Retinal pigment epithelial cell (primary cell): ENCODE measurements at regions not wholly inside any gene's neighbourhood (a gene's known extent, or its start where the extent isn't known, plus 50 kb on each side); places are given as distances from the start of the nearest gene placed in this dataset.

ENCODE experiments used
- DNase-seq: peaks from one replicate; pipeline ENCODE4 v3.0.0-alpha.2; 2010; ENCODE audit warnings: low read depth
- H3K4me3 ChIP-seq: 2 replicates; pipeline ENCODE4 v1.5.1; 2011; ENCODE audit warnings: mild to moderate bottlenecking, low read length, control low read depth, moderate library complexity
- CTCF ChIP-seq: conservative IDR thresholded peaks from 2 replicates; pipeline ENCODE4 v1.5.1; 2011; ENCODE audit warnings: low read depth, low read length, control low read depth, inconsistent platforms

GRCh38 chr12:131353376-131353775, 357.5 kb upstream of the SFSWAP start:
- H3K4me3 ChIP-seq: no peak overlapping the region
- TF ChIP-seq CTCF: no peak
- DNase-seq: no peak

DNA sequence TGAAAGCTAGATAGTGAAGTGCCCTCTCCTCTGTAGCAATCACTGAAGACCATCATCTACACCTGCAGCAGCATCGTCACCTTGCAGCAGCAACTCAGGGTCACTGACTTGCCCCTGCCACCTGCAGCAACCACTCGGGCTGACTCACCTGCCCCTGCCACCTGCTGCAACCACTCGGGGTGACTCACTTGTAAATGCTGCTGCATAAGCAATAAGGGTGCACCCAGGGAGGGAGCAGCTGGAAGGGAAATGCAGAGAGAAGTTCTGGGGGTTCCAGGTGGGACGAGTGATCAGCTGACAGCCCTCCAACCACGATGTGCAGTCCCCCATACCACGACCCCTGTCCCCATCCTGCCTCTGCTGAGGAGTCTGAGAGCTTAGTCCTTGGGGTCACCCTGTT, 357.1 kb upstream of the SFSWAP start:
- no peak for TF ChIP-seq CTCF
- no peak for DNase-seq
- no peak overlapping the region for H3K4me3 ChIP-seq

DNA sequence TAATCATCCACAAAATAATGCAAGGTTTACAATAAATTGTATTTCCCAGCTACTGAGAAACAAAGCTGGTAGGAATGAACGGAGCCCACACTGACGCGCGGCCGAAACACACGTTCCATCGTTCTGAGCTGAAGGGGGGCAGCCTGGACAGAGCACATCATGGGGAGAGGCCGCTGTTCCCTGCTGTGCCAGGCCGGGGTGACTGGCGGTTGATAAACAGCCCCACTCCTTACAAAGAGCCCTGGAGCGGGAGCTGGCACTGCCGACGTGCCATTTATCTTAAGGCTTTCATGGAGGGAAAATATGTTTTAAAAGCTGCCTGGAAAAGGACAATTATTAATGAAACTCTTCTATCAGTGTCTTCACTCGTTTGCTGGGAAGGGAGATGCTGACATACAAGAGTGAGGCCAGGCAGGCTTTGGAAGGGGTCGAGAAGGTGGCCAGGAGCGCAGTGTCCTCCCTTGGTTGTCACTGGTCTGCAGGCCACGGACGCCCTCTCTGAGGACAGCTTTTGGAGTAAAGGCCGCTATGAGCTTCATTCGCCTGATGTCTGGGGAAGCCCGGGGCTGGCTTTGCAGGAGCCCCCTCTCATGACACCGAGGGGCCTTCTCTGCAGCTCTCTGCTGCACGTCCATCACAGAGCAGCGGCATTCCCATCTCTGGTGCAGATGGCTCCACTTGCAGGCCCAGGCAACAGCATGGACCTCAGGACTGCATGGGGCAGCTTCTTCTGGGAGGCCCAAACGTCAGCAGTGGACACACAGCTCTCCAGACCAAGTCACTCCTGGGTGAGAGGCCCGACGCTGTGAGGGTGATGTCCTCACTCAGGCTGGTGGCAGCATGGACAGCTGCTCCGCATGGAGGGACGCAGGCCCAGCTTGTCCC, 355.3 kb upstream of the SFSWAP start:
- no peak for TF ChIP-seq CTCF
- no peak overlapping the region for H3K4me3 ChIP-seq
- no peak for DNase-seq

GRCh38 chr12:131356485-131357184, 354.3 kb upstream of the SFSWAP start:
- DNase-seq: no peak
- H3K4me3 ChIP-seq: no peak overlapping the region
- no peak for TF ChIP-seq CTCF

- no peak for DNase-seq
- H3K4me3 ChIP-seq: no peak overlapping the region
- TF ChIP-seq CTCF: no peak
Measured at GRCh38 chr12:131357185-131357747, 353.6 kb upstream of the SFSWAP start.

GRCh38 chr12:131357920-131358319, 353.0 kb upstream of the SFSWAP start:
- no peak for DNase-seq
- H3K4me3 ChIP-seq: no peak overlapping the region
- no peak for TF ChIP-seq CTCF
